ENCODE measurements at regions not wholly inside any gene's neighbourhood (a gene's known extent, or its start where the extent isn't known, plus 50 kb on each side); places are given as distances from the start of the nearest gene placed in this dataset.

- TF ChIP-seq, protein P1, sequence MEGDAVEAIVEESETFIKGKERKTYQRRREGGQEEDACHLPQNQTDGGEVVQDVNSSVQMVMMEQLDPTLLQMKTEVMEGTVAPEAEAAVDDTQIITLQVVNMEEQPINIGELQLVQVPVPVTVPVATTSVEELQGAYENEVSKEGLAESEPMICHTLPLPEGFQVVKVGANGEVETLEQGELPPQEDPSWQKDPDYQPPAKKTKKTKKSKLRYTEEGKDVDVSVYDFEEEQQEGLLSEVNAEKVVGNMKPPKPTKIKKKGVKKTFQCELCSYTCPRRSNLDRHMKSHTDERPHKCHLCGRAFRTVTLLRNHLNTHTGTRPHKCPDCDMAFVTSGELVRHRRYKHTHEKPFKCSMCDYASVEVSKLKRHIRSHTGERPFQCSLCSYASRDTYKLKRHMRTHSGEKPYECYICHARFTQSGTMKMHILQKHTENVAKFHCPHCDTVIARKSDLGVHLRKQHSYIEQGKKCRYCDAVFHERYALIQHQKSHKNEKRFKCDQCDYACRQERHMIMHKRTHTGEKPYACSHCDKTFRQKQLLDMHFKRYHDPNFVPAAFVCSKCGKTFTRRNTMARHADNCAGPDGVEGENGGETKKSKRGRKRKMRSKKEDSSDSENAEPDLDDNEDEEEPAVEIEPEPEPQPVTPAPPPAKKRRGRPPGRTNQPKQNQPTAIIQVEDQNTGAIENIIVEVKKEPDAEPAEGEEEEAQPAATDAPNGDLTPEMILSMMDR (IDR thresholded peaks at IDR 0.05; ENCODE audit: borderline replicate concordance, extremely low read depth, low read length, poor library complexity, severe bottlenecking) = no peak
- TF ChIP-seq EZH2 (IDR thresholded peaks at IDR 0.05; ENCODE audit: borderline replicate concordance, low read depth, low read length, severe bottlenecking) = no peak
Measured at GRCh38 chr2:15686643-15687042, 95.0 kb downstream of the DDX1 start.

All from DND-41 (cell line).